HCT116 (cell line): ENCODE measurements at regions not wholly inside any gene's neighbourhood (a gene's known extent, or its start where the extent isn't known, plus 50 kb on each side); places are given as distances from the start of the nearest gene placed in this dataset.

Source experiments
- ATAC-seq: fragments of 200-7000 bp; cut with Tn5 transposase; 2 replicates; pipeline ENCODE4 v1.9.1; 2020; ENCODE audit warnings: mild to moderate bottlenecking, moderate library complexity
- BruUV-seq: library from RNA; stranded (reverse); fragments of 400-500 nt; replicated peaks from 2 replicates; lab custom pipeline; 2021; lab: Mats Ljungman, UMichigan
- CTCF ChIA-PET: fragments of 300-600 bp; sonication (Branson Sonifier 250); formaldehyde crosslinking; loops from one replicate; lab custom pipeline; 2021; ENCODE audit warnings: antibody characterized with exemption; lab: Charles Lee
- POLR2A ChIA-PET: fragments of 300-600, 350-600 bp; sonication (Branson Sonifier 250); formaldehyde crosslinking; loops from one replicate; lab custom pipeline; 2021; ENCODE audit warnings: antibody characterized with exemption; lab: Charles Lee
- RAD21 ChIA-PET, 2 experiments: fragments of 300-600 bp; sonication (Branson Sonifier 250); formaldehyde crosslinking; loops; one replicate each; lab custom pipeline; 2023; ENCODE audit warnings: low total read pairs in 2 of 2; ENCODE audit not compliant: uncharacterized antibody in 2 of 2, unreplicated experiment in 2 of 2, low non-redundant PET in 1 of 2; lab: Charles Lee
- DNase-seq: peaks from one replicate; pipeline ENCODE4 v3.0.0-alpha.2; 2010; ENCODE audit warnings: low read depth, low spot score
- H2AFZ ChIP-seq: fragments of 200-600 bp; shearing (Covaris generic), sonication (generic); 2 replicates; pipeline ENCODE4 v1.6.1; 2017; ENCODE audit warnings: low read depth, mixed run types, mixed read lengths, antibody characterized with exemption, low read length; ENCODE audit not compliant: poor library complexity, severe bottlenecking
- H3K27ac ChIP-seq: 2 replicates; pipeline ENCODE4 v1.5.1; 2012; ENCODE audit warnings: low read depth, low read length
- H3K27me3 ChIP-seq: fragments of 200-600 bp; sonication (generic); 2 replicates; pipeline ENCODE4 v1.6.1; 2016; ENCODE audit warnings: mixed run types, low read length, mixed read lengths; ENCODE audit not compliant: insufficient read depth
- H3K36me3 ChIP-seq, 2 experiments: fragments of 200-500 bp in 1 of 2; fragments of 200-600 bp in 1 of 2; sonication (Bioruptor generic) in 1 of 2; sonication (generic) in 1 of 2; 2 replicates each; pipeline versions ENCODE4 v1.5.1 to v1.6.1; 2014 to 2016; ENCODE audit warnings: low read length in 2 of 2, inconsistent platforms in 1 of 2, mixed read lengths in 1 of 2, mixed run types in 1 of 2; ENCODE audit not compliant: insufficient read depth in 2 of 2, control insufficient read depth in 1 of 2
- H3K4me1 ChIP-seq, 2 experiments: fragments of 200-600 bp in 1 of 2; sonication (generic) in 1 of 2; 2 replicates each; pipeline versions ENCODE4 v1.5.1 to v1.6.1; 2012 to 2017; ENCODE audit warnings: low read length in 2 of 2, inconsistent platforms in 1 of 2, mild to moderate bottlenecking in 1 of 2, mixed read lengths in 1 of 2, mixed run types in 1 of 2, moderate library complexity in 1 of 2; ENCODE audit not compliant: insufficient read depth in 2 of 2, control insufficient read depth in 1 of 2
- H3K4me2 ChIP-seq: fragments of 200-600 bp; sonication (generic); 2 replicates; pipeline ENCODE4 v1.6.1; 2017; ENCODE audit warnings: mixed run types, low read length, mixed read lengths
- H3K4me3 ChIP-seq, 2 experiments: fragments of 200-600 bp in 1 of 2; sonication (generic) in 1 of 2; replicated peaks in 1 of 2; 2 replicates each; pipeline ENCODE4 v1.5.1; 2011 to 2016; ENCODE audit warnings: low read length in 2 of 2, control low read depth in 1 of 2, low read depth in 1 of 2, mild to moderate bottlenecking in 1 of 2, mixed read lengths in 1 of 2, mixed run types in 1 of 2
- H3K79me2 ChIP-seq: fragments of 200-600 bp; sonication (generic); 2 replicates; pipeline ENCODE4 v1.6.1; 2017; ENCODE audit warnings: mild to moderate bottlenecking, mixed run types, low read length, moderate library complexity, mixed read lengths; ENCODE audit not compliant: insufficient read depth
- H3K9ac ChIP-seq: fragments of 200-600 bp; sonication (generic); 2 replicates; pipeline ENCODE4 v1.6.1; 2016; ENCODE audit warnings: low read length, mixed read lengths
- H3K9me2 ChIP-seq: fragments of 200-600 bp; sonication (generic), shearing (Covaris generic); 2 replicates; pipeline ENCODE4 v1.6.1; 2017; ENCODE audit warnings: mixed run types, mild to moderate bottlenecking, moderate library complexity; ENCODE audit not compliant: insufficient read depth
- H3K9me3 ChIP-seq, 2 experiments: fragments of 200-500 bp in 1 of 2; fragments of 200-600 bp in 1 of 2; sonication (Bioruptor generic) in 1 of 2; sonication (generic) in 1 of 2; 2 replicates each; pipeline ENCODE4 v1.6.1; 2014 to 2017; ENCODE audit warnings: low read length in 2 of 2, mixed read lengths in 2 of 2, inconsistent platforms in 1 of 2, low read depth in 1 of 2, mild to moderate bottlenecking in 1 of 2, mixed run types in 1 of 2, moderate library complexity in 1 of 2; ENCODE audit not compliant: control insufficient read depth in 1 of 2, insufficient read depth in 1 of 2
- H4K20me1 ChIP-seq: fragments of 200-600 bp; sonication (generic), shearing (Covaris generic); 2 replicates; pipeline ENCODE4 v1.6.1; 2017; ENCODE audit warnings: mixed run types, mild to moderate bottlenecking, moderate library complexity; ENCODE audit not compliant: insufficient read depth
- CEBPB ChIP-seq: IDR thresholded peaks from 2 replicates; pipeline ENCODE4 v1.6.1; 2012; ENCODE audit warnings: low read depth
- CTCF ChIP-seq, 3 experiments: fragments of 200-600 bp in 1 of 3; sonication (generic) in 1 of 3; IDR thresholded peaks in 2 of 3; conservative IDR thresholded peaks in 1 of 3; 2 replicates each; pipeline ENCODE4 v1.5.1; 2012 to 2017; ENCODE audit warnings: low read depth in 2 of 3, low read length in 2 of 3, antibody characterized with exemption in 1 of 3, borderline replicate concordance in 1 of 3, control low read depth in 1 of 3, mild to moderate bottlenecking in 1 of 3, mixed read lengths in 1 of 3, mixed run types in 1 of 3, moderate library complexity in 1 of 3; ENCODE audit not compliant: insufficient read depth in 1 of 3
- EGR1 ChIP-seq: IDR thresholded peaks from 2 replicates; pipeline ENCODE4 v1.6.1; 2012; ENCODE audit warnings: low read depth
- POLR2AphosphoS5 ChIP-seq: IDR thresholded peaks from 2 replicates; pipeline ENCODE4 v1.6.1; 2011; ENCODE audit warnings: mild to moderate bottlenecking, low read depth, low read length, moderate library complexity
- RAD21 ChIP-seq: IDR thresholded peaks from 2 replicates; pipeline ENCODE4 v1.6.1; 2012; ENCODE audit warnings: low read depth, mild to moderate bottlenecking
- TCF7L2 ChIP-seq: IDR thresholded peaks from 2 replicates; pipeline ENCODE4 v1.7.0; 2011; ENCODE audit warnings: borderline replicate concordance, inconsistent platforms; ENCODE audit not compliant: insufficient read depth, insufficient read length; ENCODE audit errors: extremely low read depth
- intact Hi-C: fragments of 100-400 bp; cut with micrococcal nuclease; formaldehyde crosslinking; loops from 2 replicates; pipeline ENCODE4 v1.10.0; 2022
- TF ChIP-seq, protein P1 (sequence below): IDR thresholded peaks from 2 replicates; pipeline ENCODE4 v1.6.1; 2012

DNA sequence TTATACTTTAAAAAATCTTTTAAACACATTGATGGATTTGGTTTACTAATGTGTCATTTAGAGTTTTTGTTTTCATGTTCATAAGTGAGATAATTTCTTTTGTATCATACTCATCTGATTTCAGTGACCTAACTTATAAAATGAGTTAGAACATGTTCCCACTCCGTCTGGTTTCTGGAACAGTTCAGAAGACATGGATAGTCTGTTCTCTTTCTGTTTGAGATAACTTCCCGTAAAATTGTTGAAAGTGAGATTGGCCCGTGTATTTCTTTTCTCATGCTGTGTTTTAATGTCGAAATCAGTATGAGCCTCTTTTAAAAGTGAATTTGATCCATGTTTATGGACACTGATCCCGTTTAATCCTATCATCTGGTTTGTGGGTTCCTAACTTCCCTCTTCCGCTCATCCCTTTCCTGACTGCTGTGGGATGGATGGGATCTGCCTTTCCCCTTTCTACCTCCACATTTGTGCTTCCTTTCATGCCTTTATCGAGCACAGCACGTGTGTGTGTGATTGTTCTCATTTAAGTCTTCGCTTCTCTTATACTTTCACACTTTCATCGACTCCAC is 78.9 kb downstream of the COPS8 start:
- Histone ChIP-seq H2AFZ (no peak overlapping the region), H3K27me3 (no peaks in the 10 kb centered on the region; the same call in 1 of the 2 replicates), H3K4me2 (no peak overlapping the region), H3K36me3 (no peaks in the 10 kb centered on the region), H3K79me2 (no peaks in the 10 kb centered on the region), H3K9me2 (no peaks in the 10 kb centered on the region), H3K4me1 (no peaks in the 10 kb centered on the region), H3K9ac (no peak overlapping the region), H3K9me3 (peaks cover 0 to 5% of the 10 kb centered on the region in 2 experiments; a peak in 1 of 4 replicates)
- DNase-seq (no peak), ATAC-seq (no peak)
- intact Hi-C loops: loop anchor here (1.0 to 2.0 kb wide), 3 partner anchors 158 to 408 kb away; no protein-coding TSS in a partner anchor
- CTCF ChIA-PET: interaction anchor here (0.9 to 2.3 kb wide), 14 partner anchors 10 to 408 kb away, joined by 3 to 26 read pairs (median 6); no protein-coding TSS in a partner anchor
- RAD21 ChIA-PET: interaction anchor here in 1 of 2 experiments (1.5 to 1.9 kb wide), 2 partner anchors 10 to 407 kb away, joined by 3 to 7 read pairs; no protein-coding TSS in a partner anchor
- POLR2A ChIA-PET: no interaction called here
- no TSS peak for BruUV-seq
- TF ChIP-seq, protein P1, sequence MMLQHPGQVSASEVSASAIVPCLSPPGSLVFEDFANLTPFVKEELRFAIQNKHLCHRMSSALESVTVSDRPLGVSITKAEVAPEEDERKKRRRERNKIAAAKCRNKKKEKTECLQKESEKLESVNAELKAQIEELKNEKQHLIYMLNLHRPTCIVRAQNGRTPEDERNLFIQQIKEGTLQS: no peak
- TF ChIP-seq TCF7L2 (no peak), POLR2AphosphoS5 (no peak), EGR1 (no peak)
- TF ChIP-seq, all 23 proteins: peak for 0
- Histone ChIP-seq H3K27ac (no peak overlapping the region), H4K20me1 (no peaks in the 10 kb centered on the region), H3K4me3 (no peak overlapping the region)

DNA sequence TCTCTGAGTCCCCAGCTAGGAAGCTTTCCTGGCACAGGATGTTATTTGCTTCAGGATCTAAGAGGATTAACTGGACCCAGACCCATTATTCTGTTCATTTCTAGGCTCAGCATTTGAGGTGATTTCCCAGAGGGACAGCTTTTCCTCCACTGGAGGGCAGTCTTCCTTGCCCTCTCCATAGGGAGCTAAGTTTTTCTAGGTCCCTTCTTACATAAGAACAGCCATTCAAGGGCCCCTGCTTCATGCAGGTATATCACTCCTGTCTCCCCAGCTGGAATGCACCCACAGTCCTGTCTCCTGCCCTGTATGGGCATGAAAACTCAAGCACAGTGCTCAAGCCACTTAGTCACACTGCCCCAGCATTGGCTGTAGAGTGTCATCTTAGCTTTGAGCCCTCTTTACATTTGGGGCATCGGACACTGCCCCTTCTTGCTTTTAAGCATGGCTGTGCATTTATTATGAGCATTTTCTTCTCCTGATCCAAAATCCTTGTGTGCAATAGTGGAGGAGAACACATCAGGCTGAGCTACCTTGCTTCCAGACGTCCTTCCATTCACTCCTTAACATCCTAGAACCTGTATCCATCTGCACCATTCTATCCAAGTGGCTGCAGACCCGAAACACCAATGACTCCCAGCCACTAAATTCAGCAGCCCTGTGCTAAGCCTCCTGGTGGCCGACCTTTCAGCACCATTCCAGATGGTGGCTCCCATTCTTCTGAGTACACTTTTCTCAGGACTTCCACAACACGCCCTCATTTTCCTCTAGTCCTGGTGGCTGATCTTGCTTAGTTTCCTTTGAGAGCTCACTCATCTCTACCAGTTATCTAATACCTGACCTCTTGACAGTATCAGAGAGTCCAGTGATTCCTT is 80.0 kb downstream of the COPS8 start:
- Histone ChIP-seq H3K4me2 (no peak overlapping the region), H2AFZ (no peak overlapping the region), H3K9ac (no peak overlapping the region), H3K27me3 (no peaks in the 10 kb centered on the region; the same call in 1 of the 2 replicates), H3K9me3 (peaks cover 0 to 5% of the 10 kb centered on the region in 2 experiments; a peak in 1 of 4 replicates), H3K4me3 (no peak overlapping the region), H3K27ac (no peak overlapping the region), H4K20me1 (no peaks in the 10 kb centered on the region), H3K36me3 (no peaks in the 10 kb centered on the region), H3K9me2 (no peaks in the 10 kb centered on the region), H3K4me1 (no peaks in the 10 kb centered on the region), H3K79me2 (no peaks in the 10 kb centered on the region)
- TF ChIP-seq RAD21: peak; percentile 77
- peak; percentile 76 to 87 (median 80) for TF ChIP-seq CTCF (IDR thresholded peaks at IDR 0.05 in 2 of 3, conservative IDR thresholded peaks at IDR 0.05 in 1 of 3; ENCODE audit: borderline replicate concordance in 1 of 3, insufficient read depth in 1 of 3, low read depth in 2 of 3, low read length in 2 of 3)
- TF ChIP-seq CEBPB: no peak
- peak; percentile 35 for DNase-seq
- intact Hi-C loops: loop anchor here (1.0 to 2.0 kb wide), 3 partner anchors 157 to 407 kb away; no protein-coding TSS in a partner anchor
- ChIA-PET POLR2A (no interaction called here), RAD21 (interaction anchor here in 1 of 2 experiments (1.5 to 1.9 kb wide), 2 partner anchors 12 to 406 kb away, joined by 3 to 7 read pairs; no protein-coding TSS in a partner anchor), CTCF (interaction anchor here (0.5 to 2.3 kb wide), 24 partner anchors 9 to 407 kb away, joined by 3 to 26 read pairs (median 4); partner anchors contain the start of gene COPS8)
- ATAC-seq: peak; percentile 85
- BruUV-seq: no TSS peak
